Esophagus muscularis mucosa (tissue), 4 donors: ENCODE measurements at regions not wholly inside any gene's neighbourhood (a gene's known extent, or its start where the extent isn't known, plus 50 kb on each side); places are given as distances from the start of the nearest gene placed in this dataset.

Experiments
- DNase-seq: peaks from one replicate; pipeline ENCODE4 v3.0.0-alpha.2; 2017; ENCODE audit errors: extremely low spot score
- H3K27ac ChIP-seq, 4 donors: fragments of 200-600 bp; sonication (generic); replicated peaks in 1 of 4; 1 replicate in 3 of 4; 2 replicates in 1 of 4; pipeline ENCODE4 v1.5.1; 2016 to 2019; ENCODE audit warnings: mild to moderate bottlenecking in 1 of 4
- H3K27me3 ChIP-seq, 4 donors: fragments of 200-600 bp; sonication (generic); one replicate each; pipeline versions ENCODE4 v1.5.1 to v1.6.0; 2016 to 2019
- H3K36me3 ChIP-seq, 4 donors: fragments of 200-600 bp; sonication (generic); one replicate each; pipeline ENCODE4 v1.5.1; 2016 to 2019
- H3K4me1 ChIP-seq, 4 donors: fragments of 200-600 bp; sonication (generic); one replicate each; pipeline ENCODE4 v1.5.1; 2016 to 2019
- H3K4me3 ChIP-seq, 4 donors: fragments of 200-600 bp; sonication (generic); 1 replicate in 2 of 4; 2 replicates in 2 of 4; pipeline ENCODE4 v1.5.1; 2016 to 2019; ENCODE audit warnings: mild to moderate bottlenecking in 4 of 4, moderate library complexity in 1 of 4
- H3K9me3 ChIP-seq, 4 donors: fragments of 200-600 bp; sonication (generic); 1 replicate in 3 of 4; 2 replicates in 1 of 4; pipeline ENCODE4 v1.5.1; 2016 to 2019
- CTCF ChIP-seq, 3 experiments: fragments of 200-600 bp in 2 of 3; fragments of 450-650 bp in 1 of 3; sonication (generic) in 2 of 3; IDR thresholded peaks; one replicate each; pipeline ENCODE4 v1.5.1; 2017 to 2019; ENCODE audit warnings: antibody characterized with exemption in 3 of 3, mild to moderate bottlenecking in 2 of 3, moderate library complexity in 1 of 3
- EP300 ChIP-seq: sonication (generic); formaldehyde crosslinking; IDR thresholded peaks from one replicate; pipeline ENCODE4 v1.6.1; 2017; ENCODE audit warnings: antibody characterized with exemption
- POLR2A ChIP-seq: fragments of 450-650 bp; IDR thresholded peaks from one replicate; pipeline ENCODE4 v1.6.1; 2017; ENCODE audit warnings: antibody characterized with exemption, moderate library complexity, mild to moderate bottlenecking, low read depth
- POLR2AphosphoS5 ChIP-seq, 2 donors: sonication (generic); formaldehyde crosslinking; IDR thresholded peaks; one replicate each; pipeline ENCODE4 v1.6.1; 2017; ENCODE audit warnings: antibody characterized with exemption in 2 of 2
- WGBS: methylation state at CpG from one replicate; pipeline ENCODE4 v1.1.5; 2018; 5-methylcytosine and 5-hydroxymethylcytosine counted together
- intact Hi-C: fragments of 100-400 bp; cut with DNase I; formaldehyde crosslinking; loops from one replicate; pipeline ENCODE4 v1.15.1; 2023

GRCh38 chr15:95898761-95899160 is 431.7 kb upstream of the NR2F2 start:
- intact Hi-C loops, result no loop called here

GRCh38 chr15:95901271-95901670 is 429.2 kb upstream of the NR2F2 start:
- DNase-seq, result no peak
- H3K9me3 ChIP-seq, result no peaks in the 10 kb centered on the region
- H3K4me1 ChIP-seq, result no peaks in the 10 kb centered on the region
- H3K27ac ChIP-seq, result no peak overlapping the region
- 94% methylated on average over 6 of the region's 6 CpGs for WGBS
- no peaks in the 10 kb centered on the region for H3K27me3 ChIP-seq
- H3K36me3 ChIP-seq, result no peaks in the 10 kb centered on the region
- intact Hi-C loops, result no loop called here
- no peak overlapping the region for H3K4me3 ChIP-seq
- TF ChIP-seq POLR2AphosphoS5 (IDR thresholded peaks at IDR 0.05) (no peak), EP300 (no peak), POLR2A (no peak), CTCF (IDR thresholded peaks at IDR 0.05) (no peak)

More at GRCh38 chr15:95898761-95899160, 431.7 kb upstream of the NR2F2 start:
- Histone ChIP-seq H3K27ac (no peak overlapping the region), H3K36me3 (no peaks in the 10 kb centered on the region), H3K4me1 (peaks cover 0 to 17% (median 9%) of the 10 kb centered on the region in 4 donors), H3K27me3 (no peaks in the 10 kb centered on the region), H3K4me3 (no peak overlapping the region), H3K9me3 (no peaks in the 10 kb centered on the region)
- WGBS, result 94% methylated on average over 1 of the region's 1 CpG
- no peak for DNase-seq
- TF ChIP-seq POLR2AphosphoS5 (IDR thresholded peaks at IDR 0.05) (no peak), CTCF (IDR thresholded peaks at IDR 0.05) (no peak), EP300 (no peak), POLR2A (no peak)

GRCh38 chr15:95902606-95903005 is 427.9 kb upstream of the NR2F2 start:
- WGBS, result 67% methylated on average over 3 of the region's 3 CpGs
- H3K4me1 ChIP-seq, result no peaks in the 10 kb centered on the region
- H3K36me3 ChIP-seq, result no peaks in the 10 kb centered on the region
- no peaks in the 10 kb centered on the region for H3K9me3 ChIP-seq
- TF ChIP-seq POLR2A, result no peak
- TF ChIP-seq CTCF (IDR thresholded peaks at IDR 0.05), result no peak
- no peak for TF ChIP-seq POLR2AphosphoS5 (IDR thresholded peaks at IDR 0.05)
- no peak for TF ChIP-seq EP300
- intact Hi-C loops, result no loop called here
- no peak overlapping the region for H3K4me3 ChIP-seq
- H3K27me3 ChIP-seq, result no peaks in the 10 kb centered on the region
- H3K27ac ChIP-seq, result no peak overlapping the region
- DNase-seq, result no peak

GRCh38 chr15:95903352-95903751 is 427.1 kb upstream of the NR2F2 start:
- no peak for TF ChIP-seq EP300
- TF ChIP-seq CTCF (IDR thresholded peaks at IDR 0.05), result no peak
- no peak for TF ChIP-seq POLR2A
- TF ChIP-seq POLR2AphosphoS5 (IDR thresholded peaks at IDR 0.05), result no peak
- no peaks in the 10 kb centered on the region for H3K27me3 ChIP-seq
- no peak for DNase-seq
- no peak overlapping the region for H3K27ac ChIP-seq
- intact Hi-C loops, result no loop called here
- no peaks in the 10 kb centered on the region for H3K9me3 ChIP-seq
- WGBS, result 84% methylated on average over 4 of the region's 4 CpGs
- no peak overlapping the region for H3K4me3 ChIP-seq
- H3K36me3 ChIP-seq, result no peaks in the 10 kb centered on the region
- H3K4me1 ChIP-seq, result no peaks in the 10 kb centered on the region

GRCh38 chr15:95910643-95911212 is 419.8 kb upstream of the NR2F2 start:
- no peaks in the 10 kb centered on the region for H3K9me3 ChIP-seq
- H3K4me1 ChIP-seq, result no peaks in the 10 kb centered on the region
- no peak overlapping the region for H3K4me3 ChIP-seq
- H3K27ac ChIP-seq, result no peak overlapping the region
- DNase-seq, result no peak
- WGBS, result 93% methylated on average over 11 of the region's 11 CpGs
- no peaks in the 10 kb centered on the region for H3K27me3 ChIP-seq
- TF ChIP-seq CTCF (IDR thresholded peaks at IDR 0.05) (no peak), POLR2AphosphoS5 (IDR thresholded peaks at IDR 0.05) (no peak), POLR2A (no peak), EP300 (no peak)
- H3K36me3 ChIP-seq, result no peaks in the 10 kb centered on the region
- intact Hi-C loops, result loop anchor here (10.0 kb wide), 1 partner anchor 84 kb away; no protein-coding TSS in a partner anchor
